PFSK-1 (cell line): ENCODE measurements at regions not wholly inside any gene's neighbourhood (a gene's known extent, or its start where the extent isn't known, plus 50 kb on each side); places are given as distances from the start of the nearest gene placed in this dataset.

Source experiments
- POLR2AphosphoS5 ChIP-seq: IDR thresholded peaks from 2 replicates; pipeline ENCODE4 v1.6.1; 2012; ENCODE audit warnings: low read depth, mild to moderate bottlenecking, control low read depth, low read length, moderate library complexity
- REST ChIP-seq, 2 experiments: IDR thresholded peaks; 2 replicates each; pipeline versions ENCODE4 v1.6.1 to v1.8.0; 2011 to 2012; ENCODE audit warnings: low read depth in 2 of 2, low read length in 2 of 2, control low read depth in 1 of 2, inconsistent platforms in 1 of 2, mild to moderate bottlenecking in 1 of 2, moderate library complexity in 1 of 2; ENCODE audit not compliant: insufficient read depth in 1 of 2

DNA sequence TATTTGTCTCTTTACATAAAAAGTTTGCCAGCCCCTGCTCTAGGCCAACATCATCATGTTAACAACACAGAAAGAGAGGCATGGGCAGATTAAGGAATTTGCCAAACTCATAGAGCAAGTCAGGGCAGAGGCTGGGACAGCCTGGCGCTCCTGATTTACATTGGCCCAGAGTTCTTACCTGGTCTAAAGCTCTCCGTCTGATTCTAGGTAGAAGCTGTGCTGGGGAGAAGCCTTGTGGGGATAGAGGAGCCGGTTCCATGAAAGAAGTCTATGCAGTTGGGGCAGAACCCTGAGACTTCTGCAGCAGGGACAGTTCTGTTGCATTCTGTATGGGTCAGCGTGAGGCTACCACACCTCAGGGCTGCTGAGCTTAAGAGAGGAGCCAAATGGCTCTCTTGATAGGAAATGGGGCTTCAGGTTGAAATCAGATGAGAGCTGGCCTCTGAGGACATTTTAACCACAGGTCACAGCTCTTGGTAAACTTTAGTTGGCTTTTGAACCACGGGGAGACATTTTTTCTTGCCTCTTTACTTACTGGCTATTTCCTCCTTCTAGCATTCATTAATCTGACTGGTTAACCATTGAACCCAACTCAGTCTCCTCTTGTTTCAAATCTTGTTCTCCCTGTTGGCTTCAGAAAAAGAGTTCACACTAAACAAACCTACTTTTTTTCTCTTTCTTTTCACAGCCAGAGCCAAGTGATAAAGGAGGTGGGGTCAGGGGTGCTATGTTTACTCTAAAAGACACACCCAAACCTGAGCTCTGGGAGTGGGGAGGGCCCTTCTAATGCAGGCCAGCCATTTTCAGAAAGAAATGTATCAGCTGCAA lies 250.7 kb downstream of the OPA1 start:
- TF ChIP-seq REST (IDR thresholded peaks at IDR 0.05; ENCODE audit: insufficient read depth in 1 of 2, low read depth in 2 of 2, low read length in 2 of 2) (no peak), POLR2AphosphoS5 (no peak)
